ENCODE measurements at regions not wholly inside any gene's neighbourhood (a gene's known extent, or its start where the extent isn't known, plus 50 kb on each side); places are given as distances from the start of the nearest gene placed in this dataset.
"Not testable (repeated sequence)": the region's sequence is repeated elsewhere in the genome, so short reads cannot be mapped to it uniquely, and the experiment has no call there.

DNA sequence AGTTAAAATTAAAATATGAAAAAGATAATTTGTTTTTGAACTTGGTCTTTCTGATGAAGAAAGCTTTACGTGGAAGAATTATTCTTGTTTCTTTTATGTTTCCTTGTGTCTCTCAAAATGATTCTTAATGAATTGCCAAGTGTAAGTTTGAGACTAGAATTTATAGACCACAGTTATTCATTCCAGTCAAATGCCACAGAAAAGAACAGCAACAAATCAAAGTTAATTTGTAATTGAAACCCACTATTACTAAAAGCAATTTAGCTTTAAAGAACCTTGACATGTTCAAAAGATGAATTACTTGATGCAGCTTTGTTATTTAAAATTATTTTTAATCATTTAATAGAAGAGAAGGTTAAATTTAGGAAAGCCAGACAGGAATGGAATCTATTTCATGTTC is 1277.7 kb upstream of the NUDT12 start:
- TF ChIP-seq CTCF (IDR thresholded peaks at IDR 0.05) (no peak), POLR2A (IDR thresholded peaks at IDR 0.05) (no peak)

GRCh38 chr5:104831515-104831914 is 1268.9 kb upstream of the NUDT12 start:
- DNase-seq; H3K36me3 ChIP-seq; H3K27ac ChIP-seq; H3K4me3 ChIP-seq; H3K27me3 ChIP-seq; H3K4me1 ChIP-seq; ATAC-seq; intact Hi-C loops (cut with DNase I); H3K9me3 ChIP-seq: not testable (repeated sequence)
- 81% methylated on average over 3 of the region's 3 CpGs for WGBS (ENCODE audit: insufficient coverage, low coverage, low lambda C conversion rate, missing lambda C conversion rate)

More for the DNA sequence above, 1277.7 kb upstream of the NUDT12 start:
- WGBS (ENCODE audit: insufficient coverage, low coverage, low lambda C conversion rate, missing lambda C conversion rate): 8% methylated on average over 1 of the region's 1 CpG
- DNase-seq (no peak), ATAC-seq (no peak)
- no peaks in the 10 kb centered on the region for H3K4me1 ChIP-seq
- H3K9me3 ChIP-seq: no peaks in the 10 kb centered on the region
- no peaks in the 10 kb centered on the region for H3K36me3 ChIP-seq
- H3K27me3 ChIP-seq: no peaks in the 10 kb centered on the region
- intact Hi-C loops (cut with DNase I): no loop called here
- H3K4me3 ChIP-seq: no peak overlapping the region
- H3K27ac ChIP-seq: no peak overlapping the region

DNA sequence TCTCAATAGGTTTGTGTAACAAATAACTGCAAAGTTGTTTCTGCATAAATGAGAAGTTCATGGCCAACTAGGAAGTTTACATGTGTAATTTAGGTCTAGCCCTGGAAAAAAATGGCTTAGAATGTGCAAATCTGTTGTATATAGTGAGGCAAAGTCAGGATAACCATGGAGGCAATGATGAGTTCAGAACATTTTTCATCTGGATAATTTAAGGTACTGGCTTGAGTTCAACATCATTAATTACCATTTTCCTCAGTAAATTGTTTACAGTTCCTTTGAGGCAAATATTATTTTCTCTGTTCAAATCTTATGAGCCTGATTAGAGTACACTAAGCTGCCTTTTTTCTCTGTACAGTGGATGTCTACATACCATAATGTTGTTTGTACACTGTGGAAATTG is 1259.0 kb upstream of the NUDT12 start:
- DNase-seq (no peak), ATAC-seq (no peak)
- H3K4me1 ChIP-seq: no peaks in the 10 kb centered on the region
- TF ChIP-seq POLR2A (IDR thresholded peaks at IDR 0.05) (no peak), CTCF (IDR thresholded peaks at IDR 0.05) (no peak)
- no peak overlapping the region for H3K4me3 ChIP-seq
- H3K27me3 ChIP-seq: no peaks in the 10 kb centered on the region
- H3K27ac ChIP-seq: no peak overlapping the region
- intact Hi-C loops (cut with DNase I): no loop called here
- no peaks in the 10 kb centered on the region for H3K9me3 ChIP-seq
- H3K36me3 ChIP-seq: no peaks in the 10 kb centered on the region

DNA sequence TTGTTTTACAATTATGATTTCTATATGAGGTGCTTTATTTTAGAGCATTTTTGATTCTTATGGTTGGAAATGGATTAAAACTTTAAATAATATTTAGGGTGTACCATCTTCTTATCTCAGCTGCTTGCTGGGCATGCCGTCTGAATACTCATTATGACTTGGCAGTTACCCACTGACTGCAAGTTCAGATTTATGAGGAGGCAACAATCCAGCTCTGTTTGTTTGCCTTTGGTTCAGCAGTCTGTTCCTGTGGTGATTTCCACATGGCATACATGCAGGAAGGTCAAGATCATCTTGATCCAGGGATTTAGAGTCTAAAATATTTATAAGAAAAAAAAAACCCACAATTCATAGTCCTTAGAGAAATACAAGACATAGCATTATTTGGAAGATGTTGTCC is 1254.5 kb upstream of the NUDT12 start:
- H3K9me3 ChIP-seq: no peaks in the 10 kb centered on the region
- intact Hi-C loops (cut with DNase I): no loop called here
- H3K4me3 ChIP-seq: no peak overlapping the region
- H3K27ac ChIP-seq: no peak overlapping the region
- DNase-seq (no peak), ATAC-seq (no peak)
- 33% methylated on average over 1 of the region's 1 CpG for WGBS (ENCODE audit: insufficient coverage, low coverage, low lambda C conversion rate, missing lambda C conversion rate)
- no peaks in the 10 kb centered on the region for H3K27me3 ChIP-seq
- TF ChIP-seq POLR2A (IDR thresholded peaks at IDR 0.05): no peak
- no peak for TF ChIP-seq CTCF (IDR thresholded peaks at IDR 0.05)
- H3K36me3 ChIP-seq: no peaks in the 10 kb centered on the region
- H3K4me1 ChIP-seq: no peaks in the 10 kb centered on the region

- TF ChIP-seq POLR2A (IDR thresholded peaks at IDR 0.05) (no peak), CTCF (IDR thresholded peaks at IDR 0.05) (no peak)
- WGBS (ENCODE audit: insufficient coverage, low coverage, low lambda C conversion rate, missing lambda C conversion rate): 20% methylated on average over 1 of the region's 1 CpG
- intact Hi-C loops (cut with DNase I): no loop called here
- Histone ChIP-seq H3K9me3 (no peaks in the 10 kb centered on the region), H3K36me3 (no peaks in the 10 kb centered on the region), H3K4me3 (no peak overlapping the region), H3K4me1 (no peaks in the 10 kb centered on the region), H3K27me3 (no peaks in the 10 kb centered on the region), H3K27ac (no peak overlapping the region)
- DNase-seq (no peak), ATAC-seq (no peak)
Observed at GRCh38 chr5:104815212-104815611, 1252.6 kb upstream of the NUDT12 start.

All from right lobe of liver (tissue), 6 donors.